ENCODE measurements at regions not wholly inside any gene's neighbourhood (a gene's known extent, or its start where the extent isn't known, plus 50 kb on each side); places are given as distances from the start of the nearest gene placed in this dataset.

DNA sequence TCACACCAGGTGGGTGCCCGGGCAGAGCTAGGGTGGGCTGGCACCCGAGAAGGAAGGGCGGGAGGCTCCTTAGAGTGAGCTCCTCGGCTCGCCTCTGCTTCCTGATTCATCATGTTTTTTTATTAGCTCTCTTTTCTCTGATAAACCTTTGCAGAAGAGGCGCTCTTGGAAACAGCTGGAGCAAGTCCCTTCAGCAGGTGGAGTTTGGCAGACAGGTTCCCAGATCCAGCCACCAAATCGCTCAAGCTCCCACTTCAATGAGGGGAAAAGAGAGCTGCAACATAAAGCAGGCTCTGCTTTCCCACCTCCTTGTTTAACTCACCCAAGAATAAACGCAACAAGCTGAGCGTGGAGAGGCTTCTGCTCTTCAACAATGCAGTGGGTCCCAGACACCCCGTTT is 244.8 kb downstream of the TSHZ3 start:
- no peak for DNase-seq
- in situ Hi-C loops (cut with HindIII; ENCODE audit: low pct_ligation_motif_present, low sequenced_read_pairs): no loop called here
- H3K36me3 ChIP-seq (replicated peaks): no peaks in the 10 kb centered on the region
- no peak overlapping the region for H3K27ac ChIP-seq
- no peaks in the 10 kb centered on the region for H3K27me3 ChIP-seq (replicated peaks)
- no peak overlapping the region for H3K4me3 ChIP-seq (ENCODE audit: low read depth, low read length)
- TF ChIP-seq, protein P1, sequence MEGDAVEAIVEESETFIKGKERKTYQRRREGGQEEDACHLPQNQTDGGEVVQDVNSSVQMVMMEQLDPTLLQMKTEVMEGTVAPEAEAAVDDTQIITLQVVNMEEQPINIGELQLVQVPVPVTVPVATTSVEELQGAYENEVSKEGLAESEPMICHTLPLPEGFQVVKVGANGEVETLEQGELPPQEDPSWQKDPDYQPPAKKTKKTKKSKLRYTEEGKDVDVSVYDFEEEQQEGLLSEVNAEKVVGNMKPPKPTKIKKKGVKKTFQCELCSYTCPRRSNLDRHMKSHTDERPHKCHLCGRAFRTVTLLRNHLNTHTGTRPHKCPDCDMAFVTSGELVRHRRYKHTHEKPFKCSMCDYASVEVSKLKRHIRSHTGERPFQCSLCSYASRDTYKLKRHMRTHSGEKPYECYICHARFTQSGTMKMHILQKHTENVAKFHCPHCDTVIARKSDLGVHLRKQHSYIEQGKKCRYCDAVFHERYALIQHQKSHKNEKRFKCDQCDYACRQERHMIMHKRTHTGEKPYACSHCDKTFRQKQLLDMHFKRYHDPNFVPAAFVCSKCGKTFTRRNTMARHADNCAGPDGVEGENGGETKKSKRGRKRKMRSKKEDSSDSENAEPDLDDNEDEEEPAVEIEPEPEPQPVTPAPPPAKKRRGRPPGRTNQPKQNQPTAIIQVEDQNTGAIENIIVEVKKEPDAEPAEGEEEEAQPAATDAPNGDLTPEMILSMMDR (IDR thresholded peaks at IDR 0.05; ENCODE audit: low read depth, low read length, missing control alignments): no peak

DNA sequence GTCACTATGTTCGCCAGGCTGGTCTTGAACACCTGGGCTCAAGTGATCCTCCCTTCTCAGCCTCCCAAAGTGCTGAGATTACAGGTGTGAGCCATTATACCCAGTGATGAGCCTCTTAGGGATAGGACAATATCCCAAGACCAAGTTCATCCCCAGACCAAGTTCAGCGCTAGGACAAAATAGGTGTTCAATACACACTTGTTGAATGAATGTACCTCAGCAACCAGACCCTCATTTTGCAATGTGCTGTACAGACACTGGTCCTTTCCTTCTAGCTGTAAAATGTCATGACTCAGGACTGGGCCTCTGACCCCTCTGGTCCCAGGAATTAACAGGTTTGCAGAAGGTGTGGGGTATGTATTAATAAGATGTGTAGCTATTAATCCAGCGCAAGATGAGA is 246.0 kb downstream of the TSHZ3 start:
- TF ChIP-seq, protein P1 (IDR thresholded peaks at IDR 0.05; ENCODE audit: low read depth, low read length, missing control alignments): no peak
- no peak overlapping the region for H3K4me3 ChIP-seq (ENCODE audit: low read depth, low read length)
- no peaks in the 10 kb centered on the region for H3K27me3 ChIP-seq (replicated peaks)
- DNase-seq: no peak
- in situ Hi-C loops (cut with HindIII; ENCODE audit: low pct_ligation_motif_present, low sequenced_read_pairs): no loop called here
- no peak overlapping the region for H3K27ac ChIP-seq
- H3K36me3 ChIP-seq (replicated peaks): no peaks in the 10 kb centered on the region

DNA sequence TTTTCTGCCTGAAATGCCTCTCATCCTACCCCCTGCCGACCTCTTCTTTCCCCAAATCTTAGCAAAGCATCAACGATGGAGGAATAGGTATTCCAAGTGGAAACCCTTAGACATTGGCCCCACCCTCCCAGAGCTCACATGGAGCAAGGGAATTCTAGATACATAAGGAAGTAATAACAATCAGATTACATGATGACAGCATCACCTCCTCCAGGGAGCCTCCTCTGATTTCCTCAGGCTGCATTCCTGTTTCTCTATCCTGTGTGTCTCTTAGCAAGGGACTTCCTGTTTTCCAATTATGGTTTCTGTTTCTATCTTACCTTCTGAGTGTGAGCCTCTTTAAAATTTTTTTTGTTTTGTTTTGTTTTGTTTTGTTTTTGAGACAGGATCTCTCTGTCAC is 246.6 kb downstream of the TSHZ3 start:
- Histone ChIP-seq H3K4me3 (ENCODE audit: low read depth, low read length) (no peak overlapping the region), H3K36me3 (replicated peaks) (no peaks in the 10 kb centered on the region), H3K27ac (no peak overlapping the region), H3K27me3 (replicated peaks) (no peaks in the 10 kb centered on the region)
- no peak for DNase-seq
- TF ChIP-seq, protein P1 (IDR thresholded peaks at IDR 0.05; ENCODE audit: low read depth, low read length, missing control alignments): no peak
- in situ Hi-C loops (cut with HindIII; ENCODE audit: low pct_ligation_motif_present, low sequenced_read_pairs): no loop called here

DNA sequence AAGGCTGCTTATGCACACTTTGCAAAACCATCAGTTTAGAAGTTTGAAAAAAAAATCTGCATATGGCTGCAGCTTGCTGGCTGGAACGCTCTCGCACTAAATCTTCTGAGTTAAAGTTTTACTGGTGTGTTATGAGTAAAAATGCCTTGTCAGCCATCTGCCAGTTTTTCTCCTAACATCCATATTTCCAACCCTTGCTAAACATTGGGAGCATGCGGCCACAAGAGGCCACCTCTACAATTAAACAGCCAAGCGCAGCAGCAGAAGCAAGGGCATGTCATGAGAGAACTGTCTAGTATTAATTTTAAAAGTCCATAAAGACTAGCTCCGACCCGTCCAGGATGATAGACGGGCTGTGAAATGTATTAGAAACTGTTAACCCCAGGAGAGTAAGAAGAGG is 248.3 kb downstream of the TSHZ3 start:
- no peaks in the 10 kb centered on the region for H3K27me3 ChIP-seq (replicated peaks)
- TF ChIP-seq, protein P1 (IDR thresholded peaks at IDR 0.05; ENCODE audit: low read depth, low read length, missing control alignments): no peak
- no peak overlapping the region for H3K4me3 ChIP-seq (ENCODE audit: low read depth, low read length)
- in situ Hi-C loops (cut with HindIII; ENCODE audit: low pct_ligation_motif_present, low sequenced_read_pairs): no loop called here
- DNase-seq: no peak
- H3K36me3 ChIP-seq (replicated peaks): no peaks in the 10 kb centered on the region
- H3K27ac ChIP-seq: no peak overlapping the region

DNA sequence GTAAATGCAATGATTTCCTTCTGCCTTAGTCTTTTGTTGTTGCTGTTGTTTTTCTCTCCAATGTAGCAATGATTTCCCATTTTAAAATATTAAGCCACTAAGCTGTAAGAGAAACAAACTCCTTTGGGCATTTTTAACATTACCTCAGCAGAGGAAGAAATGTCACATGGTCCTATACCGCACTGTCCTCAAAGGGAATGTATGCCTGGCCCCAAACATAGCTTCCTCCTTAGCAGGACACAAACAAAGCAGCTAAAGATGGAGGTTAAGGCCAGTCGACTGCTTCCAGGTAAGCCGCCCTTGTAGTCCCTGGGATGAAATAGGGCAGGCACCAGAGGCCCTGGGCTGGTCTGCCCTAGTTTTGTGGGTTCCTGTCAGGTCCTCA is 249.0 kb downstream of the TSHZ3 start:
- Histone ChIP-seq H3K4me3 (ENCODE audit: low read depth, low read length) (no peak overlapping the region), H3K27me3 (replicated peaks) (no peaks in the 10 kb centered on the region), H3K36me3 (replicated peaks) (no peaks in the 10 kb centered on the region), H3K27ac (no peak overlapping the region)
- TF ChIP-seq, protein P1 (IDR thresholded peaks at IDR 0.05; ENCODE audit: low read depth, low read length, missing control alignments): no peak
- in situ Hi-C loops (cut with HindIII; ENCODE audit: low pct_ligation_motif_present, low sequenced_read_pairs): no loop called here
- DNase-seq: no peak

DNA sequence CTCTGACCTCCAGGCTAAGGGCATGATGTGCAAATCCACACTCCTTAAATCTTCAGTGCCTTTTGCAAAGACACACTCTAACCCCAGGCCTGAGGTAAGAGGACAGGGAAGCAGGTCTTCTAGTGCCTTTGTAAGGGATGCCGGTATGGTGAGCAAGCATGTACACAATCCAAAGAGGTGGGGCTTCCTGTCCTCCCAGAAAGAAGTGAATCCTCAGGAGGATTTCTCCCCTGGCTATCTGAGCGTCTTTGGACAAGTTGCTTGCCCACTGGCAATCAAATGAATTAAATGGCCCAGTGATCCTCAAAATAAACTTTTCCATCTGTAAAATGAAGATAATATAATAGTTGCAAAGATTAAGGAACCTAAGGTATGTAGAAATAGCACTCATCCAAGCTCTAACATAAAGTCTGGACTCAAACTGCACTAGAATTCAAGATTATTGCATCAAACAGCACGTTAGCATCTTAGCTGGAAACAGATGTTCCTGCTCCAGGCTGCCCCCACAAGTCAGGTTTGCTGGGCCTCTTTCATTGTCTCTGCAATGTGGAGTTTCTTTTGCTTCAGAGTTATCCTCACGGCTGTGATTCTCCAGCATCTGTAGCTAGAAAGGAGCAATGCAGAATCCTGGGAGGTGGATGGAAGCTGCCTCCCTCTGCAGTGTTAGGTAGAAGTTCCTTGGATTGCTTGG is 249.6 kb downstream of the TSHZ3 start:
- in situ Hi-C loops (cut with HindIII; ENCODE audit: low pct_ligation_motif_present, low sequenced_read_pairs): no loop called here
- TF ChIP-seq, protein P1 (IDR thresholded peaks at IDR 0.05; ENCODE audit: low read depth, low read length, missing control alignments): no peak
- H3K27ac ChIP-seq: no peak overlapping the region
- H3K36me3 ChIP-seq (replicated peaks): no peaks in the 10 kb centered on the region
- no peak for DNase-seq
- H3K4me3 ChIP-seq (ENCODE audit: low read depth, low read length): no peak overlapping the region
- H3K27me3 ChIP-seq (replicated peaks): no peaks in the 10 kb centered on the region

All from brain microvascular endothelial cell (primary cell).